Panc1 (cell line): ENCODE measurements at regions not wholly inside any gene's neighbourhood (a gene's known extent, or its start where the extent isn't known, plus 50 kb on each side); places are given as distances from the start of the nearest gene placed in this dataset.

Experiments used
- SIN3A ChIP-seq: IDR thresholded peaks from 2 replicates; pipeline ENCODE4 v1.6.1; 2012; ENCODE audit warnings: low read depth, mild to moderate bottlenecking, low read length, moderate library complexity, borderline replicate concordance; ENCODE audit not compliant: insufficient read depth
- TF ChIP-seq, protein P1 (sequence below): fragments of 450-650 bp; IDR thresholded peaks from 2 replicates; pipeline ENCODE4 v1.5.1; 2017; ENCODE audit warnings: mild to moderate bottlenecking

DNA sequence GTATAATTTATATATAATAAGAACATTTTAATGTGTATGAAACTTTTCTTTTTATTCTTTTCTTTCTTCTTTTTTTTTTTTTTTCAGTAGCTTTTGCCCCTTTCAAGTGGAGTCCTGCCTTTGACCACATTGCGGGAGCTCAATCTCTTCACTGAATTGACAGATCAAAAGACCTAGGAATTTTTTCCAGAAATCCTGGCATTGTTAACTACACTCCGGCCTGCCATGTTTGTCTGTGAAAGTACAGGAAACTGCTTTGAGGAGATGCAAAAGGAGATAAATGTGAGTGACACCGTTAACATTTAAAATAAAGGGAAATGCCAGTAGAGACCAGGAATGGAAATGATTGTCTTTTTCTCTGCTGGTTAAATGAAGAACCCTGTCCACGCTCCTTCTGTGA, 159.3 kb upstream of the VCX3A start:
- TF ChIP-seq, protein P1, sequence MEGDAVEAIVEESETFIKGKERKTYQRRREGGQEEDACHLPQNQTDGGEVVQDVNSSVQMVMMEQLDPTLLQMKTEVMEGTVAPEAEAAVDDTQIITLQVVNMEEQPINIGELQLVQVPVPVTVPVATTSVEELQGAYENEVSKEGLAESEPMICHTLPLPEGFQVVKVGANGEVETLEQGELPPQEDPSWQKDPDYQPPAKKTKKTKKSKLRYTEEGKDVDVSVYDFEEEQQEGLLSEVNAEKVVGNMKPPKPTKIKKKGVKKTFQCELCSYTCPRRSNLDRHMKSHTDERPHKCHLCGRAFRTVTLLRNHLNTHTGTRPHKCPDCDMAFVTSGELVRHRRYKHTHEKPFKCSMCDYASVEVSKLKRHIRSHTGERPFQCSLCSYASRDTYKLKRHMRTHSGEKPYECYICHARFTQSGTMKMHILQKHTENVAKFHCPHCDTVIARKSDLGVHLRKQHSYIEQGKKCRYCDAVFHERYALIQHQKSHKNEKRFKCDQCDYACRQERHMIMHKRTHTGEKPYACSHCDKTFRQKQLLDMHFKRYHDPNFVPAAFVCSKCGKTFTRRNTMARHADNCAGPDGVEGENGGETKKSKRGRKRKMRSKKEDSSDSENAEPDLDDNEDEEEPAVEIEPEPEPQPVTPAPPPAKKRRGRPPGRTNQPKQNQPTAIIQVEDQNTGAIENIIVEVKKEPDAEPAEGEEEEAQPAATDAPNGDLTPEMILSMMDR, result no peak
- TF ChIP-seq SIN3A, result no peak
